RWPE1 (cell line): ENCODE measurements at regions not wholly inside any gene's neighbourhood (a gene's known extent, or its start where the extent isn't known, plus 50 kb on each side); places are given as distances from the start of the nearest gene placed in this dataset.

Experiments
- CTCF ChIA-PET: fragments of 350-600 bp; sonication (Branson Sonifier 250); formaldehyde crosslinking; extraction: SDS; loops from one replicate; lab custom pipeline; 2021; lab: Yijun Ruan, JAX
- POLR2A ChIA-PET: fragments of 400-600 bp; formaldehyde crosslinking; extraction: SDS; loops from one replicate; lab custom pipeline; 2020; ENCODE audit warnings: antibody characterized with exemption; ENCODE audit not compliant: low non-redundant PET; lab: Yijun Ruan, JAX
- DNase-seq: peaks from one replicate; pipeline ENCODE4 v3.0.0; 2012; ENCODE audit warnings: low spot score
- H3K27ac ChIP-seq: fragments of 450-650 bp; 2 replicates; pipeline ENCODE4 v1.5.1; 2017
- TF ChIP-seq, protein P1 (sequence below): fragments of 450-650 bp; conservative IDR thresholded peaks from 2 replicates; pipeline ENCODE4 v1.5.1; 2017; ENCODE audit warnings: low read depth, mild to moderate bottlenecking

GRCh38 chr11:119874660-119875238, 145.7 kb upstream of the NECTIN1 start:
- TF ChIP-seq, protein P1, sequence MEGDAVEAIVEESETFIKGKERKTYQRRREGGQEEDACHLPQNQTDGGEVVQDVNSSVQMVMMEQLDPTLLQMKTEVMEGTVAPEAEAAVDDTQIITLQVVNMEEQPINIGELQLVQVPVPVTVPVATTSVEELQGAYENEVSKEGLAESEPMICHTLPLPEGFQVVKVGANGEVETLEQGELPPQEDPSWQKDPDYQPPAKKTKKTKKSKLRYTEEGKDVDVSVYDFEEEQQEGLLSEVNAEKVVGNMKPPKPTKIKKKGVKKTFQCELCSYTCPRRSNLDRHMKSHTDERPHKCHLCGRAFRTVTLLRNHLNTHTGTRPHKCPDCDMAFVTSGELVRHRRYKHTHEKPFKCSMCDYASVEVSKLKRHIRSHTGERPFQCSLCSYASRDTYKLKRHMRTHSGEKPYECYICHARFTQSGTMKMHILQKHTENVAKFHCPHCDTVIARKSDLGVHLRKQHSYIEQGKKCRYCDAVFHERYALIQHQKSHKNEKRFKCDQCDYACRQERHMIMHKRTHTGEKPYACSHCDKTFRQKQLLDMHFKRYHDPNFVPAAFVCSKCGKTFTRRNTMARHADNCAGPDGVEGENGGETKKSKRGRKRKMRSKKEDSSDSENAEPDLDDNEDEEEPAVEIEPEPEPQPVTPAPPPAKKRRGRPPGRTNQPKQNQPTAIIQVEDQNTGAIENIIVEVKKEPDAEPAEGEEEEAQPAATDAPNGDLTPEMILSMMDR = no peak
- DNase-seq = no peak
- POLR2A ChIA-PET = no interaction called here
- CTCF ChIA-PET = no interaction called here
- no peak overlapping the region for H3K27ac ChIP-seq

GRCh38 chr11:119873761-119874421, 144.9 kb upstream of the NECTIN1 start:
- CTCF ChIA-PET = interaction anchor here (0.8 kb wide), 1 partner anchor 672 kb away, joined by 3 read pairs; no protein-coding TSS in a partner anchor
- no peak for DNase-seq
- POLR2A ChIA-PET = no interaction called here
- TF ChIP-seq, protein P1 = no peak
- no peak overlapping the region for H3K27ac ChIP-seq

DNA sequence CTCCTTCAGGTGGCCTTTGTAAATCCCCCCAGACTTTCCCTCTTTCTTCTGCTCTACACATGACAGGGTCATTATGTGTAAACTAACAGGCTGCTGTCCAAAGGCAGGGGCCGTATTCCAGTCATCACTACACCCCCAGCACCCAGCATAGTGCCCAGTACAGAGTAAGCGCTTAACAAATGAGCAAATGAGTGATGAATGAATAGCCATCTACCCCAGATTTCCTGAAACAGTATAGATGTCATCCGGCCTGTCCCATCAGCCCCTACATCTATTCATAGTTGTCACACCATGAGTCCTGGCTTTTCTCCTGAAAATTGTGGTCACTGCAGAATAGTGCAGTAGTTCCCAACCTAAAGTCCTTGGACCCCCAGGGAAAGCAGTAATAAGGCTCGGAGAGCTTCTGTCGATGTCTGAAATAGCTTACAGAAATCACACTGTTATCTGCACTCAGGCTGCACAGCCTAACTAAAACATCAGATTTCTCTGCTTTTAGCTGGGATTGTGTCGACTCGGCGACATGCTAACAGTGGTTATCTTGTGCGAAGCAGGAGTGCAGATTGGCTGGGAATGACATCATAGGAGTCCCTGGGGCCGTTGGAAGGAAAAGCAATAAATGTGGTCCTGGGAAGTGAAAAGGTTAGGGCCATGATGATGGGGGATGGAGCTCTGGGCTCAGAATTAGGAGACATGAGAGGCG, 143.8 kb upstream of the NECTIN1 start:
- no peak overlapping the region for H3K27ac ChIP-seq
- ChIA-PET CTCF (interaction anchor here (0.6 kb wide), 2 partner anchors 15 to 140 kb away, joined by 3 to 5 read pairs; no protein-coding TSS in a partner anchor), POLR2A (no interaction called here)
- DNase-seq = no peak
- TF ChIP-seq, protein P1 = no peak

- DNase-seq = peak; percentile 91
- TF ChIP-seq, protein P1 = no peak
- POLR2A ChIA-PET = interaction anchor here (0.7 kb wide), 1 partner anchor 24 kb away, joined by 8 read pairs; no protein-coding TSS in a partner anchor
- no peak overlapping the region for H3K27ac ChIP-seq
- CTCF ChIA-PET = no interaction called here
These were observed 136.7 kb upstream of the NECTIN1 start for GRCh38 chr11:119865661-119866156.

GRCh38 chr11:119864836-119865235, 135.8 kb upstream of the NECTIN1 start:
- DNase-seq = no peak
- POLR2A ChIA-PET = no interaction called here
- TF ChIP-seq, protein P1 = no peak
- CTCF ChIA-PET = no interaction called here
- H3K27ac ChIP-seq = no peak overlapping the region
